H1 (cell line): ENCODE measurements at regions not wholly inside any gene's neighbourhood (a gene's known extent, or its start where the extent isn't known, plus 50 kb on each side); places are given as distances from the start of the nearest gene placed in this dataset.

ENCODE experiments used
- CHD7 ChIP-seq: fragments of 300-600 bp; sonication (generic); IDR thresholded peaks from 2 replicates; pipeline ENCODE4 v1.7.1; 2012; ENCODE audit warnings: low read length, moderate library complexity, mild to moderate bottlenecking, inconsistent platforms; ENCODE audit not compliant: insufficient replicate concordance

DNA sequence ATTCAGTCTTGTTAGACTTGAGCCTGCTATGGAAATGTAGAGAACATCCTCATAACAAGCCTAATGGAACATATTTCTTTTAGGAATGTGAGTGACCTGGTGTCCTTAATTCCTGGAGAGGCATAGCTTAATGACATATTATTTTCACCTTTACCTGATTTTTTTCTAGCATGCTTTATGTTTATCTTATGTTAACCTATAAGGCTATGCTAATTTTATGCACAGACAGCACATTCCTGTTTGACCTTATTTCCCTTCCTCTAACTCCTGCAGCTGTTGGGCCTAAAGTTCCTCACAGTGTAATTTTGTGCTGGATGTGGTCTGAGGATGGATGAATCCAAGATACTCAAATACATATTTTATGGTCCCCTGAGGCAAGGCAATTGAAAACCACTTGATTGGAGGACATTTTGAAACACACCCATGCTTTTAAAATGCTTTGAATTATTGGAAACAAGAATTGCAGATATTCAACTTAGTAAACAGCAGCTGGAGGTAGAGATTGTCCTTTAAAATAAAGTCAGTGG, 111.5 kb downstream of the LARP7 start (continued):
- TF ChIP-seq CHD7: no peak
